Kidney (tissue), 13 donors: ENCODE measurements at regions not wholly inside any gene's neighbourhood (a gene's known extent, or its start where the extent isn't known, plus 50 kb on each side); places are given as distances from the start of the nearest gene placed in this dataset.

Experiments used
- DNase-seq, 5 donors: peaks; one replicate each; pipeline ENCODE4 v3.0.0-alpha.2; 2013 to 2020
- FAIRE-seq: peaks from 2 replicates; lab custom pipeline; 2012; peaks lifted over from hg19 to GRCh38; lab: Jason Lieb, UNC
- H3K27ac ChIP-seq, 2 donors: one replicate each; pipeline ENCODE4 v1.7.0; 2013; ENCODE audit warnings: low read depth in 2 of 2, low read length in 2 of 2, inconsistent platforms in 1 of 2
- H3K27me3 ChIP-seq: one replicate; pipeline ENCODE4 v1.7.1; 2013; ENCODE audit warnings: low read length, inconsistent platforms; ENCODE audit not compliant: control insufficient read depth, insufficient read depth
- H3K36me3 ChIP-seq, 3 donors: one replicate each; pipeline versions ENCODE4 v1.7.0 to v1.7.1; 2013; ENCODE audit warnings: low read length in 3 of 3, control low read depth in 1 of 3, inconsistent platforms in 1 of 3; ENCODE audit not compliant: insufficient read depth in 3 of 3, control insufficient read depth in 2 of 3
- H3K4me1 ChIP-seq, 3 donors: one replicate each; pipeline versions ENCODE4 v1.7.0 to v1.7.1; 2013; ENCODE audit warnings: low read length in 3 of 3, inconsistent platforms in 1 of 3, low read depth in 1 of 3; ENCODE audit not compliant: control insufficient read depth in 2 of 3, insufficient read depth in 2 of 3
- H3K4me3 ChIP-seq, 3 donors: one replicate each; pipeline versions ENCODE4 v1.7.0 to v1.8.1; 2013; ENCODE audit warnings: low read length in 3 of 3, control low read depth in 1 of 3, inconsistent platforms in 1 of 3
- H3K9ac ChIP-seq, 3 donors: one replicate each; pipeline versions ENCODE4 v1.7.0 to v1.7.1; 2013; ENCODE audit warnings: low read length in 3 of 3, control low read depth in 1 of 3, inconsistent platforms in 1 of 3
- H3K9me3 ChIP-seq, 3 donors: one replicate each; pipeline versions ENCODE4 v1.7.0 to v1.7.1; 2013; ENCODE audit warnings: low read length in 3 of 3, control low read depth in 1 of 3, inconsistent platforms in 1 of 3; ENCODE audit not compliant: control insufficient read depth in 2 of 3, insufficient read depth in 1 of 3
- intact Hi-C: fragments of 100-400 bp; cut with DNase I; formaldehyde crosslinking; loops from one replicate; pipeline ENCODE4 v1.11.1; 2022
- TF ChIP-seq, protein P1 (sequence below): IDR thresholded peaks from 3 replicates; pipeline ENCODE4 v1.5.1; 2012; ENCODE audit warnings: mild to moderate bottlenecking, moderate library complexity, borderline replicate concordance; ENCODE audit not compliant: insufficient read depth; ENCODE audit errors: extremely low read depth
- donor health status: control.
- donor health status: control.
- donor health status: control.
- donor health status: control.
- donor health status: control.
- donor health status: DM: yes; HTN: yes; CAD: no.
- donor health status: Normal renal cell carcinoma (clear cell type).

DNA sequence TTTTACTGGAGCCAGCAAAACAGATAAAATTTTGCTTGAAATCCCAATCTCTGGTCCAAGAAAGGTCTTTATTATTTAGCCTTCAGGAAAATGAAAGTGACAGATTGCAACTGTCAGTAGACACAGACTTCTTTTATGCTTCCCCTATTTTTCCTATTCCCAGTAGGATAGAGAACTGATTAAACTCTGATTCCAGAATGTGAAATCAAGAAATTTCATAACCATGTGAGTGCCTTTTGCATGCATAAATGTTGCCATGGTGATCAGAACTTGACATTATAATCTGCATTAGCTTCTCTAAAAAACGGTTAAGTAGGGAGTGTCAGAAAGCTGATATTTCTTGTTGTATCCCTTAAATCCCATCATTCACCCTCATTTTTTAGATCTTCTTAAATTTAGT is 255.2 kb upstream of the GABRA2 start:
- Histone ChIP-seq H3K9me3 (no peaks in the 10 kb centered on the region), H3K27ac (no peak overlapping the region), H3K9ac (no peak overlapping the region), H3K4me3 (no peak overlapping the region), H3K4me1 (no peaks in the 10 kb centered on the region), H3K36me3 (no peaks in the 10 kb centered on the region), H3K27me3 (no peaks in the 10 kb centered on the region)
- FAIRE-seq, result no peak
- no peak for DNase-seq
- TF ChIP-seq, protein P1, sequence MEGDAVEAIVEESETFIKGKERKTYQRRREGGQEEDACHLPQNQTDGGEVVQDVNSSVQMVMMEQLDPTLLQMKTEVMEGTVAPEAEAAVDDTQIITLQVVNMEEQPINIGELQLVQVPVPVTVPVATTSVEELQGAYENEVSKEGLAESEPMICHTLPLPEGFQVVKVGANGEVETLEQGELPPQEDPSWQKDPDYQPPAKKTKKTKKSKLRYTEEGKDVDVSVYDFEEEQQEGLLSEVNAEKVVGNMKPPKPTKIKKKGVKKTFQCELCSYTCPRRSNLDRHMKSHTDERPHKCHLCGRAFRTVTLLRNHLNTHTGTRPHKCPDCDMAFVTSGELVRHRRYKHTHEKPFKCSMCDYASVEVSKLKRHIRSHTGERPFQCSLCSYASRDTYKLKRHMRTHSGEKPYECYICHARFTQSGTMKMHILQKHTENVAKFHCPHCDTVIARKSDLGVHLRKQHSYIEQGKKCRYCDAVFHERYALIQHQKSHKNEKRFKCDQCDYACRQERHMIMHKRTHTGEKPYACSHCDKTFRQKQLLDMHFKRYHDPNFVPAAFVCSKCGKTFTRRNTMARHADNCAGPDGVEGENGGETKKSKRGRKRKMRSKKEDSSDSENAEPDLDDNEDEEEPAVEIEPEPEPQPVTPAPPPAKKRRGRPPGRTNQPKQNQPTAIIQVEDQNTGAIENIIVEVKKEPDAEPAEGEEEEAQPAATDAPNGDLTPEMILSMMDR, result no peak
- intact Hi-C loops, result no loop called here
